ENCODE measurements at regions not wholly inside any gene's neighbourhood (a gene's known extent, or its start where the extent isn't known, plus 50 kb on each side); places are given as distances from the start of the nearest gene placed in this dataset.

DNA sequence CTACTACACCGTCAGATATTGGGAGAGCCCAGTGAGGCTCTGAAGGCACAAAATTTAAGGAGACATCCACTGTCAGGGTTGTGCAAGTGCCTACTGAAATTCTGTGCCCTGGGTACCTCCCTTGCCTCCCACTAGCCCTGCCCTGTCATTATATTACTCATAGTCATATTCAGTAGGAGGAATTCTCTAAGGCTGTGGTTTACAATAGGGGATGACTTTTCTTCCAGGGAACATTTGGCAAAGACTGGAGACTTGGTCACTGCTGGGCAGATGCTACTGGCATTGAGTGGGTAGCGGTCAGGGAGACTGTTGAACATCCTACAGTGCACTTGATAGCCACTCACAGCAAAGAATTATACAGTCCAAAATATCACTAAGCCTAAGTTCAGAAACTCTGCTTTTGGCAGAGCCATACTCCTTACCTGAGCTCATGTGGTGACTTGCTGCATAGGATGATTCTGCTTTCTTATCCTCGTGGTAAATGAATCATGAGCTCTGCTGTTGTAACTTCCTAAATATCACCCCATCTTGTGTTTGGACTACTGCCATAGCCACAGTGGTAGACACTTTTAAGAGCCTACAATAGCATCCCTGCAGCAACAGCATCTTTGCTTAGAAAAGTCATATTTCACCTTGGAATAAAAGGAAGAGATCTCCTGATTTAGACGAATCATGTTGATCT lies 563.4 kb upstream of the PLXNA2 start:
- no peak for DNase-seq

DNA sequence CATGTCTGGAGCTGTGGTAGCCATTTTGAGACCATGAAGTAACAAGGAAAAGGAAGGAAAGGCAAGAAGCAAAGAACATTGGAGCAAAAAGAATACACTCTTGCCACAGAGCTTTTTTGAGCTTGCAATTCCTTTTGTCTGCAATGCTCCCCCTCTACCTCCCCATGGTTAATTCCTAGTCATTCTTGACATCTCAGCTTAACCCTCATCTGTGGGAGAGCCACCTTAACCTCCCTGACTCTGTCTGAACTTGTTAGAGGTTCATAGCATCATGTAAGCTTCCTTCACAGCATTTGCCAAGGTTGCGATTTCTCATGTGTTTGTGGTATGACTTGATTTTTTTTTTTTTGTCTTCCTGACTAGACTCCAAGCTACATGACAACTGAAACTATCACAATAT lies 564.1 kb upstream of the PLXNA2 start:
- no peak for DNase-seq

DNA sequence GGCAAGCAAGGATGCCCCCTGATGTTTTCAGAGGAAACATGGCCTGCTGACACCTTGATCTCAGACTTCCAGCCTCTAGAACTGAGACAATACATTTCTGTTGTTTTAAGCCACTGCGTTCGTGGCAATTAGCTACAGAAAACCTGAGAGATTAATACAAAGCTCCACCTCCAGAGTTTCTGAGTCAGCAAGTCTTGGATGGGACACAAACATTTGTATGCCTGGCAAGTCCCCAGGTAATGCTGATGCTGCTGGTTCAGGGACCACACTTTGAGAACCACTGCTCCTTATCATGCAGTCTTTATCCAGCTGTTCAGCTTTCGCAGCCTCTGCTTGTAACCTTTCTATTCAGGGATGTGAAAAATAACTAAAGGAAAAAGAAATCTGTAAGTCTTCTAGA lies 565.7 kb upstream of the PLXNA2 start:
- DNase-seq: no peak

DNA sequence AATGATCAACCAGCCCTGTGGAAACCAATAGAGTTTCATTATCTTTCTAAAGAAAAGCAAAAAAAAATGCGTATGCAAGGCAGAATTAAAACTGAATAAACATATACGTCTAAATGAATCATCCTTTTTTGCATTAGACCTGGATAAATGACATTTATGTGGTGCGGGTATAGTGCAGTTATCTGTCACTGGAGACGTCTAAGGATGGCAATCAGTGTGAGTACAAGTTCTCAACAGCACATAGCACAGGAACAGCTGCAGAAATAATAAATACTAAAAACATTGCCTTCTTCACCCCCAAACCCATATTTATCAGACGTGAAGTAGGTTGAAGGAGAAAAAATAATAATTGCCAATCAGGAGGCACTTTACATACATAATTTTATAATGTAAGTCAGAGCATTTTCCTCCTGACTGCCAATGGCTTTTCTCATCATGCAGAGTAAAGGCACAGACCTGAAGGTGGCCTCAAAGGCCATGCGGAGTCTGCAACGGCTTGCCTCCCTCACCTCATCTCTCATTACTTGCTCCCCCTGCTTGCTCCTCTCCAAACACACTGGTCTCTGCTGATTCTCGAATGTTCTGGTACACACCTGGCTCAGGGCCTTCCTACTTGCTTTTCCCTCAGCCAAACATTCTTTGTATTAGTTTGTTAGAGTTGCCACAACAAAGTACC lies 574.7 kb upstream of the PLXNA2 start:
- DNase-seq: no peak

DNA sequence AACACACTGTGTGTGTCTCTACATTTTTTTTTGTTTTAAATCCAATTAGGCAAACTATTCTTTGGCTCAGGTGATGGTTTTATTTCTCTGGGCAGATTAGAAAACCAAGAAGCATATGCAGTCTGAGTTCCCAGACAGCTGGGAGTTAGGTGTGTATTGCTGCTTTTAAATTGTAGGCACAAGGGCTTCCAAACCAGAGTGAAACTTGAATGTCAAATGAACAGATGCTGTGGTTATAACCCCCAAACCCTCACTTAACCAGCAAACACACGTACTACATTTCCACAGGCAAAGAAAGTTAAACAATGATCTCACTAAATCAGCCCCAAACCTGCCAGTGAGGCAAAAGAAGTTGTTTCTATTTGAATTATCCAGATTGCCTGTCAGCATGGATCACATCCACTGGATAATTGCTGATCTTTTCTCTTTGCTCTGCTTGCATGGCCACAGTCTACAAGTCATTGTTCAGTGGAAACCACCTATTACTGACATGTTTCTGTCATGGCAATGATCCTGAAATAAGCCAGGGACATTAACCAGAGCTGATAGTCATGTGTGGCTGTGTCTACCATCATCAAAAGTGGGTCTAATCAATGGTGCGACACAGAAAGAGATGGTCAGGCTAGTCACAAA lies 576.5 kb upstream of the PLXNA2 start:
- no peak for DNase-seq

DNA sequence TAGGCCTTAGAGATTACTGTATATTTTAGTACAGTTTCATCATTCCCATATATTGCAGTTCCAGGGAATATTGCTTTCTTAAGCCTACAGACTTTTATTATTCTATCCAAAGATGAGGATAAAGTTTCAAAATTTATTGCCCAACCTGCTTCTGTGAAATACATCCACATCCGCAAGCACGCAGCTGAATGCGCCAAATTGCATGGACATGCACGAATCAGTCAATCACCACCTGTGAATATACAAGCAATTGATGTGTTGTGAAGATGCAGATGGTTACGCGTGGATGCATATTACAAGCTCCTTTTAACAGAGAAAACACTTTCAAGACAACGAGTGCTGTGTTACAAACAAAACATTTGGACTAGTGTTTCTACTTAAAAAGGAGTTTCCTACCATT lies 577.8 kb upstream of the PLXNA2 start:
- DNase-seq: no peak

DNA sequence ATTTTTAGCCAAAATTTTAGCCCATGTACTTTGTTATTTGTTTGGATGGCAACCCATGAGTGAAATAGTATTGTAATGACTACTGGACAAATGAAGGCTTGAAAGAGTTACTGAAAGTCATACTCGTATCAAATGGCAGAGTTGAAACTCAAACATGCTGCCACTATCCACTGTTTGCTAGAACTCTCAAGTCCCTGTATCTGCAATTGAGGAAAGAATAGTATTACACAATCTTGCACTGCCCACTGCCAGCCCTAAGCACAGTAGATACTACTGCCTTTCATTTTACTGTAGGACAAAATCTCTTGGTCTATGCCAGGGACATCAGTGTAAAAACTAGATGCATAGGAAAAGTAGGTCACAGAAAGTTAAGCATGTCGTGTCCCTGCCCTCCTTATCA lies 581.1 kb upstream of the PLXNA2 start:
- DNase-seq: no peak

DNA sequence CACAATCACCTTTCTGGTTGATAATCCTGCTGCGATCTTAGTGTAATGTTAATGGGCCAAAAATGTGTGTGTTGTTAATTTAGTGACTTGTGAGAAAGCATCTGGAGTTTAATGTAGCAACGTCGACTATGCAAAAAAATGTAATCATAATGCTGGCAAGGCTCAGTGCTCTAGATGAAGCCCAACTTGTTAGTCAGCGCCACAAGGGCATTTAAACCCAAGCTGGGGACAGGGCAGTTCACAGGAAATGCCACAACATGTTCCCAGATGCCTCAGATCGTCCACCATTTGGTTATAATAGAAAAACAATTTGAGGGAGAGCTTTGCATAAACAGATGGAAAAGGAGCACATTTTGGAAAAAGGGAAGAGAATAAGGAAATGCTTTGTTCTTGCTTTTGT lies 585.4 kb upstream of the PLXNA2 start:
- no peak for DNase-seq

DNA sequence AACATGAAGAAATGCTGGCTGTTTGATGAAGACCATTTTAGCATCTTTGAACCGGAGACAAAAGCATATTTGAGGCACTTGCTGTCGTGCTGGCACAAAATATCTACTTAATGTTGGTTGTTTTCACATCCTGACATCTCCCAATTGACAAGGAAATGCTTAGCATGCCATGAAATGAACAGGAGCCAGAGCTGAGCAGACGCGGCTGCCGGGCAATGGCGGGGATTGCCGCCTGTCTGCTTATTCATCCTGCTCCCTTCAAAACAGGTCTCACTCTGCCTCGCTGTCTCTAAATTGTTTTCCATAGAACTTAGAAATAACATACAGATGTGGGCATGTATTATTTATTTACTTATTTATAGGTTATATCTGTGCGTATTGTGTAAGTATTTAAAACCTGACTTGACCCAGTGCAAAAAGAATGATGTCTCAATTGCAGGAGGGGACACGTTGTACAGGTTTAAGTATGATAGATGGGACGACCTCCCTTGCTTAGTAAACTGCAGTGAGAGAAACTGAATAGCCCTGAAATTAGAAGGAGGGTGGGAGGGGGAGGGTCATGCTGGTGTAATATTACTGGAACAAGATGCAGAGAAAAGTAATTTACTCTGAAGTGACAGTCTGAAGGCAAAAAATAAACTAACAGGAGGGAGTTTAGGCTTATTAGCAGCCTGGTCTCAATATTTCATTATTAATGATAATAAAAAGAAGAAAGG lies 590.4 kb upstream of the PLXNA2 start:
- peak; percentile 56 for DNase-seq

DNA sequence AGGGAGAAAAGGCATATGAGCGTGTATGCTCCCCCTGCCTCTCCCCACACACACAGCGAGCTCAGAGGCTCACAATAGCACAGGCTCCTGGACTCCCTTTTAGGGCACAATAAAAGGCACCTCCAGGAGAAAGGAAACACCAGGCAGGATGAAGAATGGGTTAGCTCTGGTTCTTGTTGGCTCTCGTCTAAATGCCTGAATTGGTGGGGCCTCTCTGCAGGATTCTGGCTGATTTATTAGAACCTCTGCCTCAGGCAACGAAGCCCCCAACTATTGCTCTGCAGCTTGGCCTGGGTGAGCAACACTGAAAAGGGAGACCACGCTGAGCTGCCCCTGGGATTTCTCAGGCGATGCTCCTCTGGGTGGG lies 590.9 kb upstream of the PLXNA2 start:
- peak; percentile 56 for DNase-seq

DNA sequence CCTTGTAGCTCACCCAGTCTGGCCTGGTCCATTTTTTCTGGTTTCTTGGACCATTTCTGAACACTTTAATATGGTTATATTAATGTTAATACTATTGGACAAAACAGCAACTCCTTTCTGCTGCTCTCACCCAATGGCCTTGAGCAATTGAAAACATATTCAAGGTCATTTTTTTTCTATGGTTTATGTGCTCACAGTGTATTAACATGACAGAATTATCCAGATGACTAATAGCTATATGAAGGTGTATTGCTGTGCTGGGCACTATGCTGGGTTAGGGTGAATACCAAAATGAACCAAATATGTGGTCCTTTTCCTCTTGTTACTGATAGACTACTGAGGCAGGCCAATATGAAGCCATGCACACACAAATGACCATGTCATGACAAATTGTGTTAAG lies 591.6 kb upstream of the PLXNA2 start:
- DNase-seq: no peak

DNA sequence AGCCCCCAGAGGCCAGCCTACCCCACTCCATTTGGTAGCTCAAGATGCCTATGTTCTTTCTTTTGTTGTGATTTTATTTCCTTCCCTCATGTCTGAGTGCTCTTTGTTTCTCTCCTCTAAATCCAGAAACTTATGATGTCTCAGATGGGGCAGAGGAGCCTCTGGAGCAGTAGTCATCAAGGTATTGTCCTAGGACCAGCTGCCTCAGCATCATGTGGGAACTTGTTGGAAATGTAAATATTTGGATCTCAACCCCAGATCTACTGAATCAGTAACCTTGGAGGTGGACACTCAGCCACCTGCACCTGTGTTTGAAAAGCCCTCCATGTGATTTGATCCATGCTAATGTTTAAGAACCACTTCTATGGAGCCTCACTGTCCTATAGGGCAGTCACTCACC lies 593.1 kb upstream of the PLXNA2 start:
- DNase-seq: peak; percentile 40

DNA sequence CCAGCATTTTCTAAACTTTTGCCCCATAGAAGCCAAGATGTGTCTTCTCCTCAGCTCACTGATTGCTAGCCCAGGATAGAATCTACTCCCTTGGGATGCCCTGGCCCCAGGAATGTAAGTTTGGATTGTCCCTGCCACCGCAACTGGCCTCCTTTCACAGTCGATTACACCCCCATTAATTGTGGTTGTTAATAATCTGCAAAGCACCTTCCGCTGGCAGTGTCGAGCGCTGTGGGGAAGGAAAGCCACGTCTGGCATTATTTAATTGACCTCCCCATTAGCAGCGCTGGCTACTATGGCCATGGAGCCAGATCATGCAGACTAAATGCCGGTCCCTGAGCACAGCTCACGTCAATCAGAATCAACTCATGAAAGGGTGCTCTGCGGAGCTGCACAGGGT lies 597.3 kb upstream of the PLXNA2 start:
- DNase-seq: no peak

DNA sequence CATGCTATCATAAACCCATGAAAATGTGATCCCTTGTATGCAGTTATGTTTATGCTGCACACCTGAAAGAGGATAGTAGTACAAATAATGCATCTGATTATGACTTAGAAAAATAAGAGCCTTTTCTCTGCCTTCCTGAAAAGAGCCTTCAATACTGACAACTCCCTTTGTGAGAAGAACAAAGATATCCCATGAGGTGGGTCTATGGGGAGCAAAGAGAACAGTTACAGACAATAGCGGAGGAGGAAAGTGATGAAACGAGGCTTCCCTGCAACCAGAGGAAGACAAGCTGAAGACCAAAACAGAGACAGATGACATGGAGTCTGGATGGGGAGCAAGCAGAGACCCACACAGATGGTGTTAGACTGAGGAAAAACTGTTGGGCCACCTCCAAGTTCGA lies 598.3 kb upstream of the PLXNA2 start:
- no peak for DNase-seq

DNA sequence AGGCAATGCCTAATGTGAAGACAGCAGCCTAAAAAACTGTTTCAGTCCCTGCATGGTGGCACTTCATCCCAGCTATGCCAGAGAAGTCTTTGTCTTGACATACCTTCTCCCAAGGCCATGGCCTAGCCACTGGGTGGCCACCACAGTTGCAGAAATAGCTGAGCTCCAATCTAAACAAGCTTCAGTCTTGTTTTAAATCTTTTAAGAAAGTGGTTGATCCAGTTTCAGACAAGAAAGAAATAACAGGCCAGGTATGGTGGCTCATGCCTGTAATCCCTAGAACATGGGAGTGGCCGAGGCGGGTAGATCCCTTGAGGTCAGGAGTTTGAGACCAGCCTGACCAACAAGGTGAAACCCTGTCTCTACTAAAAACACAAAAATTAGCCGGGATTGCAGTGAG lies 600.0 kb upstream of the PLXNA2 start:
- no peak for DNase-seq

DNA sequence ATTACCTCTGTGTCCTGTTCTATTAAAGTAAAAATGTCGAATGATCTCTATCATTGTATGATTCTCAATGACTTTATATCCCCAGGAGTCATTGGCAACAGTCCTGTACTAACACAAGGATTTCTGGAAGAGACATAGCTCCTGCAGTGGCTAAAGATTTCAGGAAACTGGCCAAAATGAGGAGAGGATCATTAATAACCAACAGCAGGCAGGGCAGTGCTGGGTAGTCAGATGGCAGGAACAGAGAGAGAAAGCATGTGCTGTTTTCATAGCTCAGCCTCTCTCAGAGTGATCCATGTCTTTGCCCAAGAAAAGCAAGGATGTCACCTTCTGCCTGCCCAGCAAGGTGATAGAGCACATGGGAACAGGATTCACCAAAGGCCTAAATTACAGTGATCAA lies 604.7 kb upstream of the PLXNA2 start:
- no peak for DNase-seq

DNA sequence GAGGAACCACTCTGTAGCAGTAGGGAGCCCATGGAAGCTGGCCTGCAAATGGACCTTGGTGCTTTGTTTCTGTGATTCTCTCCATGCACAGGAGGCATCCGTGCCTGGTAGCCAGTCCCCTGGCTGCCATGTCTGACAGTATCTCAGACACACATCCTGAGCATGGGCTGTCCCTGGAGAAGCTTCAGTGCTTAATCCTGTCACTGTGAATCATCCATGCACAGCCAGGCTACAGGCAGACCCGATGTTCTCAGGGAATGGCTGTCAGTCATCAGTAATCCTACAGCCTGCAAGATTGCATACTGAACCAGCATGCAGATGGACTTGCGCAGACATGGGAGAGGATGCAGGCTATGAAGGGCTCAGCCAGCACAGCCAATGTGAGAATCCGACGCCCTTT lies 606.3 kb upstream of the PLXNA2 start:
- no peak for DNase-seq

DNA sequence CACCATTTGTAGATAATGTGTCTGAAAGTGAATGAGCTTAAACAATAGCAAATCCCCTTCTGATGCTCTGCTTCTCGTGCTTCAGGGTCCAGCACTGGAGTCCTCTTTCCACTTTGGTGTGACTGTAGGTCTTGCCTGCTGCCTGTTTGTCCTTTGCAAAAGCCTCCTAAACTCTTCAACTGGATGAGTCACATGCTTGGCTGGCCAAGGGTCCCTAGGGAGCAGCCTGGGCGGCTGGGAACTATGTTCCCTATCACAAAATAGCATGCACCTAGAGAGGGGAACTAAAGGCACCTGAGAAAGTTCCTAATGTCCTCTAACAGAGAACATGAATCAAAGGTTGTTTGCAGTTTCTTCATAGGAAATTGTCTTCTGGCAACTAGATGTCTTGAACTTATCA lies 607.2 kb upstream of the PLXNA2 start:
- DNase-seq: no peak

DNA sequence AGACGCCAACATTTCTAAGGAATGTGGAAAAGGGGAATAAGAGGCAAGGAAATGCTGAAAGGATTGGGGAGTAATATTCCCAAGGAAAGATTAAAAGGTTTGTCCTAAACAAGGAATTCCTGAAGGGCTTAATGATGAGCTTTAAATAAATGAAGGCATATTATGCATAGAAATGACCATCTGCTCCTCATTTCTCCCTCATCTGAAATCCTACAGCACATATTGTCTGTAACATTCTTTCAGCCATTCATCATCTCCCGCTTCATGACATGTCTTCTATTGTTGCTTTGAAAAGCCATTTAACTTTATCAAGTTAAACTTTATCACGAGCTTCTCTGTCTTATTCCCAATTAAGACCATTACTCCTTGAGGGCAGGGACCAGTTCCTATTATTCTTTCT lies 608.7 kb upstream of the PLXNA2 start:
- no peak for DNase-seq

DNA sequence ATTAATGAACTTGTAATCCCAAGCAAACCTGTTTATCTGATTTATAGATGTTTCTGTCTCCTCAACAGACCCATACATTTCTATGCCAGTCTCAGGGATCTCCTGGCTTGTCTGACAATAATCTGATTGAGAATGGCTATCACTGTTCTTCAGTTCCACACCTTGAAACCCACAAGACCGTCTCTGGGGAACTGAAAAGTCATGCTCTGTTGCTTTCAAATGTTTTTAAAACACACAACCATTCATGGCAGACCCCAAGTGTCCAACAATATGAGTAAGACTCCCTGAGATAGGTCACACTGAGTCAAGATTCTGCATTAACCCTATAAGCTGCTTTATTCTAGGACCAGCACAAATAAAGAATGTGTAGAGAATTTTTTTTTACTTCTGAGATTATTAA lies 611.2 kb upstream of the PLXNA2 start:
- DNase-seq: no peak

DNA sequence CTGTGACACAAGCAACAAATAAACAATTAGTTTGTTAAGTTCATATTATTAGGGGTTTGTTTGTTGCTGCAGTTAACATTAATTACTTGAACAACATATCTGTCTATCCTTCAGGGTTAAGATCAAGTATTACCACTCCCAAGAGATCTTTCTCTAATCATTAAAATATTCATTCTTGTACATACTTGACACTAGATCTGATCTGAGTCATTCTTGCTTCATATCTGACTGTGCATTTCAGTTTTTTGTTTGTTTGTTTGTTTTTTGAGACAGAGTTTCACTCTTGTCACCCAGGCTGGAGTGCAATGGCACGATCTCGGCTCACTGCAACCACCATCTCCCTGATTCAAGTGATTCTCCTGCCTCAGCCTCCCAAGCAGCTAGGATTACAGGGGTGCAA lies 613.3 kb upstream of the PLXNA2 start:
- DNase-seq: no peak

DNA sequence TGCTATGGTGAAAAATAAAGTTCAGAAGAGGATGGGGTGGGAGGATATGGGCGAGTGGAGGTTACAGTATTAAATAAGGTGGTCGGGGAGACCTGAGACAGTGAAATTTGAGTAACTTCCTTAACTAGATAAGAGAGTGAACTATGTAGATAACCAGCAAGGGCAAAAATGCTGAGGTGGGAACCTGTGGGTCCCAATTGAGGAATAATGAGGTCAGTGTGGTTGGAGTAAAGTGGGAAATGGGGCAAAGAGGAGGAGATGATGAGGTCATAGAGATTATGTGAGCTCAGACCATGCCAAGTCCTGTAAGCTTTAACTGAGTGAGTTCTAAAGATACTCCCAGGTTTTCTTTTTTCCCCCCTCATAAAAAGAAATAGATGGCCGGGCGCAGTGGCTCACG lies 614.6 kb upstream of the PLXNA2 start:
- no peak for DNase-seq

DNA sequence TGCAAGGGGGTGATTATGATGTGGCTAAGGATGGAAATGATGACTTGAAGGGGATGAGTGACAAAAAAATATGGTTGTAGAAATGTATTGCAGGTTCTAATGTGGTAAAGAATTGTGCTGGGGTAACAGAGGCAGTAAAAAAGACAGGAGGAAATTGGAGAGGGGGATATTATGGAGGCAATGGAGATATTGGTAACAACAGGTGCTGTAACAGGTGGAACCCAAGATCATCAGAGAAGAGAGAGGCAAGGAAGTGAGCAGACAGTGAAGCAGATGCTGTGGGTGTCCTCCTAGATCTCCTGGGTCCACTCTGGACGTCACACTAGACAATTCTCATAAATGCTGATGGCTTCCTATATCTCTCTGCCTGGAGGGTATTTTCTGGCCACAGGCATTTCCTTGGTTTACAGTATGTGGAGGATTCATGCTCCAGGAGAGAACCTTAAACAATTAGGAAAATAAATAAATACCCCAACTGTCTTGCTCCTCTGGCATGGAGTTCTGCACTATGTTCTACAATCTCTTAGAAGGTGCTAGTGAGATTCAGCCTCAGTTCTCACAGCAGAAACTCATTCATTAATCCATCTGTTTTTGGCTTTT lies 620.3 kb upstream of the PLXNA2 start:
- DNase-seq: no peak

All from NCI-H1105 treated with DMSO at 0.1 percent for 48 hours (cell line).